ENCODE measurements at regions not wholly inside any gene's neighbourhood (a gene's known extent, or its start where the extent isn't known, plus 50 kb on each side); places are given as distances from the start of the nearest gene placed in this dataset.

GRCh38 chr9:129250786-129251185, 72.7 kb upstream of the IER5L start:
- TF ChIP-seq CTCF (conservative IDR thresholded peaks at IDR 0.05 in 1 of 2, IDR thresholded peaks at IDR 0.05 in 1 of 2; ENCODE audit: extremely low read depth in 1 of 2, insufficient read depth in 1 of 2, low read depth in 1 of 2, low read length in 2 of 2) (no peak), EZH2 (IDR thresholded peaks at IDR 0.05; ENCODE audit: borderline replicate concordance, low read length) (no peak)

Measured in mammary epithelial cell (primary cell).